IMR-90 (cell line): ENCODE measurements at regions not wholly inside any gene's neighbourhood (a gene's known extent, or its start where the extent isn't known, plus 50 kb on each side); places are given as distances from the start of the nearest gene placed in this dataset.

Experiments used
- ATAC-seq: fragments of 200-7000 bp; cut with Tn5 transposase; 2 replicates; pipeline ENCODE4 v1.9.1; 2020; ENCODE audit warnings: low read depth, mild to moderate bottlenecking, moderate library complexity
- BruUV-seq: library from RNA; stranded (reverse); fragments of 400-500 nt; replicated peaks from 2 replicates; lab custom pipeline; 2021; lab: Mats Ljungman, UMichigan
- CTCF ChIA-PET: fragments of 300-600 bp; formaldehyde crosslinking; extraction: SDS; loops from one replicate; lab custom pipeline; 2021; ENCODE audit warnings: antibody characterized with exemption; lab: Yijun Ruan, JAX
- POLR2A ChIA-PET: fragments of 300-600 bp; sonication (Branson Sonifier 250); formaldehyde crosslinking; loops from one replicate; lab custom pipeline; 2022; ENCODE audit warnings: antibody characterized with exemption; ENCODE audit not compliant: unreplicated experiment; lab: Charles Lee
- DNase-seq: peaks from one replicate; pipeline ENCODE4 v3.0.0; 2013
- H2AFZ ChIP-seq: replicated peaks from 2 replicates; pipeline ENCODE3; 2013; ENCODE audit warnings: low read length, mild to moderate bottlenecking; ENCODE audit not compliant: poor library complexity
- H2AK5ac ChIP-seq: 2 replicates; pipeline ENCODE4 v1.6.1; 2013; ENCODE audit warnings: low read depth, low read length, inconsistent platforms
- H2AK9ac ChIP-seq: replicated peaks from 2 replicates; pipeline ENCODE3; 2013; ENCODE audit warnings: mild to moderate bottlenecking, low read depth, low read length, moderate library complexity; ENCODE audit not compliant: poor library complexity
- H2BK120ac ChIP-seq: 2 replicates; pipeline ENCODE4 v1.6.1; 2013; ENCODE audit warnings: low read depth, low read length, inconsistent platforms
- H2BK15ac ChIP-seq: 3 replicates; pipeline ENCODE4 v1.6.1; 2013; ENCODE audit warnings: low read depth, low read length, inconsistent platforms
- H2BK20ac ChIP-seq: 2 replicates; pipeline ENCODE4 v1.6.1; 2013; ENCODE audit warnings: low read depth, mild to moderate bottlenecking, inconsistent platforms, low read length, moderate library complexity
- H2BK5ac ChIP-seq: 2 replicates; pipeline ENCODE4 v1.6.1; 2013; ENCODE audit warnings: mild to moderate bottlenecking, low read depth, low read length, inconsistent platforms; ENCODE audit not compliant: poor library complexity, severe bottlenecking
- H3K14ac ChIP-seq: replicated peaks from 2 replicates; pipeline ENCODE4 v1.6.1; 2013; ENCODE audit warnings: low read depth, low read length, inconsistent platforms
- H3K18ac ChIP-seq: 2 replicates; pipeline ENCODE4 v1.6.1; 2013; ENCODE audit warnings: low read depth, low read length, control low read depth
- H3K23ac ChIP-seq: 2 replicates; pipeline ENCODE4 v1.6.1; 2013; ENCODE audit warnings: low read depth, low read length, inconsistent platforms
- H3K27ac ChIP-seq: 2 replicates; pipeline ENCODE4 v1.5.1; 2013; ENCODE audit warnings: mild to moderate bottlenecking, control low read depth, low read length; ENCODE audit not compliant: insufficient read depth
- H3K27me3 ChIP-seq: 2 replicates; pipeline ENCODE4 v1.6.1; 2013; ENCODE audit warnings: low read length; ENCODE audit not compliant: control insufficient read depth, insufficient read depth
- H3K36me3 ChIP-seq: 2 replicates; pipeline ENCODE4 v1.6.1; 2013; ENCODE audit warnings: low read length, mixed read lengths; ENCODE audit not compliant: control insufficient read depth, insufficient read depth
- H3K4ac ChIP-seq: 2 replicates; pipeline ENCODE4 v1.6.1; 2013; ENCODE audit warnings: low read depth, low read length, inconsistent platforms
- H3K4me1 ChIP-seq: 2 replicates; pipeline ENCODE4 v1.6.1; 2013; ENCODE audit warnings: low read length, mixed read lengths; ENCODE audit not compliant: control insufficient read depth, insufficient read depth
- H3K4me2 ChIP-seq: 2 replicates; pipeline ENCODE4 v1.6.1; 2013; ENCODE audit warnings: low read depth, mild to moderate bottlenecking, control low read depth, low read length, moderate library complexity
- H3K4me3 ChIP-seq: 2 replicates; pipeline ENCODE4 v1.5.1; 2013; ENCODE audit warnings: low read depth, mild to moderate bottlenecking, control low read depth, low read length, moderate library complexity; ENCODE audit not compliant: insufficient read depth
- H3K56ac ChIP-seq: 2 replicates; pipeline ENCODE4 v1.6.1; 2013; ENCODE audit warnings: low read length, inconsistent platforms; ENCODE audit not compliant: insufficient read depth; ENCODE audit errors: extremely low read depth
- H3K79me1 ChIP-seq, 2 experiments: 2 replicates each; pipeline ENCODE4 v1.6.1; 2013; ENCODE audit warnings: low read length in 2 of 2, inconsistent platforms in 1 of 2, low read depth in 1 of 2
- H3K9ac ChIP-seq: 2 replicates; pipeline ENCODE4 v1.6.1; 2013; ENCODE audit warnings: low read depth, low read length, control low read depth
- H3K9me1 ChIP-seq: 2 replicates; pipeline ENCODE4 v1.6.1; 2013; ENCODE audit warnings: low read length, inconsistent platforms; ENCODE audit not compliant: insufficient read depth
- H3K9me3 ChIP-seq: 2 replicates; pipeline ENCODE4 v1.6.1; 2013; ENCODE audit warnings: low read length; ENCODE audit not compliant: control insufficient read depth, insufficient read depth
- H4K20me1 ChIP-seq: 2 replicates; pipeline ENCODE4 v1.6.1; 2013; ENCODE audit warnings: low read length, inconsistent platforms; ENCODE audit not compliant: insufficient read depth
- H4K5ac ChIP-seq: 2 replicates; pipeline ENCODE4 v1.6.1; 2013; ENCODE audit warnings: mild to moderate bottlenecking, low read depth, low read length, control low read depth
- H4K8ac ChIP-seq, 2 experiments: 2 replicates each; pipeline ENCODE4 v1.6.1; 2013; ENCODE audit warnings: low read depth in 2 of 2, low read length in 2 of 2, control low read depth in 1 of 2, inconsistent platforms in 1 of 2
- H4K91ac ChIP-seq: 2 replicates; pipeline ENCODE4 v1.6.1; 2013; ENCODE audit warnings: low read depth, low read length, inconsistent platforms; ENCODE audit not compliant: insufficient read depth
- CEBPB ChIP-seq: IDR thresholded peaks from 2 replicates; pipeline ENCODE4 v1.6.1; 2012; ENCODE audit warnings: low read depth, low read length, improper control_type of control experiment
- CHD1 ChIP-seq: IDR thresholded peaks from 2 replicates; pipeline ENCODE4 v1.6.1; 2012; ENCODE audit warnings: low read depth, low read length, improper control_type of control experiment
- ELK1 ChIP-seq: fragments of 150-350 bp; IDR thresholded peaks from 2 replicates; pipeline ENCODE4 v1.6.1; 2016; ENCODE audit warnings: low read depth, mild to moderate bottlenecking, low read length, moderate library complexity, borderline replicate concordance
- FOS ChIP-seq: fragments of 150-350 bp; IDR thresholded peaks from 2 replicates; pipeline ENCODE4 v1.6.1; 2016; ENCODE audit warnings: low read depth, low read length
- MAZ ChIP-seq: IDR thresholded peaks from 2 replicates; pipeline ENCODE4 v1.6.1; 2012; ENCODE audit warnings: low read depth, mild to moderate bottlenecking, low read length, improper control_type of control experiment, moderate library complexity, borderline replicate concordance
- MXI1 ChIP-seq: IDR thresholded peaks from 2 replicates; pipeline ENCODE4 v1.6.1; 2012; ENCODE audit warnings: low read depth, mild to moderate bottlenecking, low read length, moderate library complexity, borderline replicate concordance
- NFE2L2 ChIP-seq: fragments of 150-350 bp; IDR thresholded peaks from 2 replicates; pipeline ENCODE4 v1.6.1; 2016; ENCODE audit warnings: low read depth, mild to moderate bottlenecking, low read length
- POLR2A ChIP-seq: IDR thresholded peaks from 2 replicates; pipeline ENCODE4 v1.6.1; 2012; ENCODE audit warnings: mild to moderate bottlenecking, low read depth, low read length
- RCOR1 ChIP-seq: IDR thresholded peaks from 2 replicates; pipeline ENCODE4 v1.6.1; 2012; ENCODE audit warnings: mild to moderate bottlenecking, low read length, improper control_type of control experiment; ENCODE audit not compliant: insufficient replicate concordance
- RFX5 ChIP-seq: IDR thresholded peaks from 2 replicates; pipeline ENCODE4 v1.8.0; 2012; ENCODE audit warnings: low read depth, mild to moderate bottlenecking, low read length, moderate library complexity
- SMC3 ChIP-seq: fragments of 150-350 bp; IDR thresholded peaks from 2 replicates; pipeline ENCODE4 v1.6.1; 2016; ENCODE audit warnings: low read depth, mild to moderate bottlenecking, antibody characterized with exemption, low read length, moderate library complexity
- USF2 ChIP-seq: fragments of 150-350 bp; IDR thresholded peaks from 2 replicates; pipeline ENCODE4 v1.6.1; 2017; ENCODE audit warnings: mild to moderate bottlenecking, antibody characterized with exemption, low read length, low read depth
- WGBS, 2 experiments: methylation state at CpG; one replicate each; pipeline versions ENCODE4 v1.1.5 to v1.1.7; 2013; ENCODE audit warnings: missing lambda C conversion rate in 2 of 2; ENCODE audit not compliant: insufficient read length in 1 of 2; ENCODE audit errors: extremely low coverage in 2 of 2; 5-methylcytosine and 5-hydroxymethylcytosine counted together
- dilution Hi-C: fragments of 300-500 bp; cut with HindIII; formaldehyde crosslinking; loops from one replicate; pipeline ENCODE4 v1.14.3; 2018; ENCODE audit warnings: low sequenced_read_pairs; ENCODE audit not compliant: unreplicated experiment
- in situ Hi-C: fragments of 300-500 bp; cut with MboI; formaldehyde crosslinking; loops from 3 replicates; pipeline ENCODE4 v1.14.3; 2019; ENCODE audit warnings: low sequenced_read_pairs, inconsistent platforms, mixed read lengths
- intact Hi-C: fragments of 100-400 bp; cut with micrococcal nuclease; formaldehyde crosslinking; loops from 2 replicates; pipeline ENCODE4 v1.10.0; 2022

- Histone ChIP-seq H4K20me1 (no peaks in the 10 kb centered on the region), H2AK5ac (no peak overlapping the region), H2BK120ac (no peak overlapping the region), H3K79me1 (no peaks in the 10 kb centered on the region), H4K5ac (no peak overlapping the region), H3K4me1 (no peaks in the 10 kb centered on the region), H2BK15ac (no peak overlapping the region), H3K27me3 (no peaks in the 10 kb centered on the region), H3K9me1 (no peaks in the 10 kb centered on the region), H3K9me3 (no peaks in the 10 kb centered on the region), H2BK5ac (no peak overlapping the region), H3K4me2 (no peak overlapping the region), H3K27ac (no peak overlapping the region), H3K9ac (no peak overlapping the region), H3K4me3 (no peak overlapping the region), H3K4ac (no peak overlapping the region), H3K23ac (no peak overlapping the region), H3K36me3 (no peaks in the 10 kb centered on the region), H3K14ac (no peak overlapping the region), H2AK9ac (no peak overlapping the region), H2AFZ (no peak overlapping the region), H4K91ac (no peak overlapping the region), H3K18ac (no peak overlapping the region), H3K56ac (no peak overlapping the region), H4K8ac (no peak overlapping the region), H2BK20ac (no peak overlapping the region)
- DNase-seq = no peak
- no peak for ATAC-seq
- TF ChIP-seq RFX5 (no peak), MXI1 (no peak), USF2 (no peak), NFE2L2 (no peak), POLR2A (no peak), RCOR1 (no peak), CHD1 (no peak), SMC3 (no peak), CEBPB (no peak), ELK1 (no peak), MAZ (no peak), FOS (no peak)
- intact Hi-C loops = no loop called here
- ChIA-PET POLR2A (no interaction called here), CTCF (no interaction called here)
- BruUV-seq = no TSS peak
- in situ Hi-C loops = no loop called here
- WGBS, 2 experiments = no CpG with 5 or more reads among the region's 1 CpG
- dilution Hi-C loops = no loop called here
Measured at GRCh38 chr2:184463866-184464248, 134.5 kb upstream of the ZNF804A start.
